ENCODE measurements at regions not wholly inside any gene's neighbourhood (a gene's known extent, or its start where the extent isn't known, plus 50 kb on each side); places are given as distances from the start of the nearest gene placed in this dataset.
"Not testable (repeated sequence)": the region's sequence is repeated elsewhere in the genome, so short reads cannot be mapped to it uniquely, and the experiment has no call there.

- not testable (repeated sequence) for H3K79me2 ChIP-seq; H2AFZ ChIP-seq; H3K4me2 ChIP-seq (ENCODE audit: low read length); H3K4me3 ChIP-seq (ENCODE audit: low read depth, low read length); H3K36me3 ChIP-seq (ENCODE audit: control insufficient read depth, insufficient read depth, low read length); H3K27me3 ChIP-seq (ENCODE audit: control insufficient read depth, insufficient read depth, low read length); H3K27ac ChIP-seq; H3K9me3 ChIP-seq (ENCODE audit: control insufficient read depth, low read length); H3K4me1 ChIP-seq; H3K9ac ChIP-seq
Measured at GRCh38 chr22:16347083-16347482, 245.5 kb downstream of the CCT8L2 start.

GRCh38 chr22:16315565-16315964 lies 277.0 kb downstream of the CCT8L2 start:
- H3K9me3 ChIP-seq (ENCODE audit: control insufficient read depth, low read length); H3K4me2 ChIP-seq (ENCODE audit: low read length); H3K27ac ChIP-seq; H3K36me3 ChIP-seq (ENCODE audit: control insufficient read depth, insufficient read depth, low read length); H3K4me3 ChIP-seq (ENCODE audit: low read depth, low read length); H3K4me1 ChIP-seq; H2AFZ ChIP-seq; H3K27me3 ChIP-seq (ENCODE audit: control insufficient read depth, insufficient read depth, low read length); H3K79me2 ChIP-seq; H3K9ac ChIP-seq: not testable (repeated sequence)

All from parathyroid adenoma (tissue), 2 donors.